ENCODE measurements at regions not wholly inside any gene's neighbourhood (a gene's known extent, or its start where the extent isn't known, plus 50 kb on each side); places are given as distances from the start of the nearest gene placed in this dataset.

DNA sequence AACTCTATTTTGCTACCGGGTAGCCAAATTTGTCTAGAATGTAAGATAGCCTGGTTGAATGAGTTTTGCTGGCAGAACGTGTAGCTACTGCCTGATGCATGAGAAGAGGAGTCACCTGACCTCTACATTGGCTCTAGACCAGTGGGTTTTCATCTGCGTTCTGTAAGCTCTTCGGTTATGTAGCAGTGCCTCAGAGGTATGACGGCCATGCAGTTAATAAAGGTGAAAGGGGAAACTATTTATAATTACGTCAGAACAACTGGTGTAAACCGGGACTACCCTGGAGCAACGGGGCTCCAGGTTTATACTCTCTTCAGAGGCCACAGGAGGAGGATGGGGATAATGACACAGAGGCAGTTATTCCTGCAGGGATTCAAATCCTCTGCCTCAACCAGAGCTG, 173.4 kb upstream of the KITLG start:
- TF ChIP-seq, protein P1, sequence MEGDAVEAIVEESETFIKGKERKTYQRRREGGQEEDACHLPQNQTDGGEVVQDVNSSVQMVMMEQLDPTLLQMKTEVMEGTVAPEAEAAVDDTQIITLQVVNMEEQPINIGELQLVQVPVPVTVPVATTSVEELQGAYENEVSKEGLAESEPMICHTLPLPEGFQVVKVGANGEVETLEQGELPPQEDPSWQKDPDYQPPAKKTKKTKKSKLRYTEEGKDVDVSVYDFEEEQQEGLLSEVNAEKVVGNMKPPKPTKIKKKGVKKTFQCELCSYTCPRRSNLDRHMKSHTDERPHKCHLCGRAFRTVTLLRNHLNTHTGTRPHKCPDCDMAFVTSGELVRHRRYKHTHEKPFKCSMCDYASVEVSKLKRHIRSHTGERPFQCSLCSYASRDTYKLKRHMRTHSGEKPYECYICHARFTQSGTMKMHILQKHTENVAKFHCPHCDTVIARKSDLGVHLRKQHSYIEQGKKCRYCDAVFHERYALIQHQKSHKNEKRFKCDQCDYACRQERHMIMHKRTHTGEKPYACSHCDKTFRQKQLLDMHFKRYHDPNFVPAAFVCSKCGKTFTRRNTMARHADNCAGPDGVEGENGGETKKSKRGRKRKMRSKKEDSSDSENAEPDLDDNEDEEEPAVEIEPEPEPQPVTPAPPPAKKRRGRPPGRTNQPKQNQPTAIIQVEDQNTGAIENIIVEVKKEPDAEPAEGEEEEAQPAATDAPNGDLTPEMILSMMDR (conservative IDR thresholded peaks at IDR 0.05 in 1 of 2, IDR thresholded peaks at IDR 0.05 in 1 of 2; ENCODE audit: extremely low read depth in 1 of 2, insufficient read depth in 1 of 2, low read depth in 1 of 2, low read length in 2 of 2) = no peak
- TF ChIP-seq EZH2 (IDR thresholded peaks at IDR 0.05; ENCODE audit: borderline replicate concordance, low read length) = no peak

Measured in mammary epithelial cell (primary cell).